Mesenchymal stem cell (in vitro differentiated cells and primary cell): ENCODE measurements at regions not wholly inside any gene's neighbourhood (a gene's known extent, or its start where the extent isn't known, plus 50 kb on each side); places are given as distances from the start of the nearest gene placed in this dataset.

Experiments
- DNase-seq: peaks from one replicate; pipeline ENCODE4 v3.0.0-alpha.2; 2013
- H2AFZ ChIP-seq: one replicate; pipeline ENCODE4 v1.6.1; 2013; ENCODE audit warnings: low read depth, mild to moderate bottlenecking, control low read depth, inconsistent platforms, low read length, moderate library complexity
- H2AK5ac ChIP-seq: 2 replicates; pipeline ENCODE4 v1.6.1; 2013; ENCODE audit warnings: low read length, moderate library complexity, mild to moderate bottlenecking, inconsistent platforms; ENCODE audit not compliant: severe bottlenecking
- H2BK120ac ChIP-seq: one replicate; pipeline ENCODE4 v1.6.1; 2013; ENCODE audit warnings: low read depth, mild to moderate bottlenecking, inconsistent platforms, low read length, moderate library complexity
- H2BK12ac ChIP-seq, 2 experiments: one replicate each; pipeline ENCODE4 v1.6.1; 2013; ENCODE audit warnings: inconsistent platforms in 2 of 2, low read length in 2 of 2, mild to moderate bottlenecking in 2 of 2, moderate library complexity in 2 of 2, control low read depth in 1 of 2
- H2BK15ac ChIP-seq: one replicate; pipeline ENCODE4 v1.6.1; 2013; ENCODE audit warnings: mild to moderate bottlenecking, low read depth, inconsistent platforms; ENCODE audit not compliant: poor library complexity, severe bottlenecking
- H2BK5ac ChIP-seq: 2 replicates; pipeline ENCODE4 v1.6.1; 2013; ENCODE audit warnings: low read depth, mild to moderate bottlenecking, low read length, control low read depth, inconsistent platforms; ENCODE audit not compliant: poor library complexity, severe bottlenecking
- H3K14ac ChIP-seq, 2 experiments: one replicate each; pipeline ENCODE4 v1.6.1; 2013; ENCODE audit warnings: inconsistent platforms in 2 of 2, low read length in 2 of 2, control low read depth in 1 of 2, mild to moderate bottlenecking in 1 of 2, moderate library complexity in 1 of 2
- H3K18ac ChIP-seq, 2 experiments: one replicate each; pipeline ENCODE4 v1.6.1; 2013; ENCODE audit warnings: inconsistent platforms in 2 of 2, low read length in 2 of 2, control low read depth in 1 of 2, low read depth in 1 of 2, mild to moderate bottlenecking in 1 of 2
- H3K23ac ChIP-seq, 2 experiments: one replicate each; pipeline ENCODE4 v1.6.1; 2013; ENCODE audit warnings: inconsistent platforms in 2 of 2, low read length in 2 of 2, mild to moderate bottlenecking in 2 of 2, moderate library complexity in 2 of 2, control low read depth in 1 of 2
- H3K27ac ChIP-seq: 2 replicates; pipeline ENCODE4 v1.5.1; 2013; ENCODE audit warnings: mild to moderate bottlenecking, moderate library complexity, low read length, control low read depth, inconsistent platforms; ENCODE audit not compliant: poor library complexity, severe bottlenecking
- H3K27me3 ChIP-seq, 2 experiments: 2 replicates each; pipeline versions ENCODE4 v1.6.1 to v1.7.0; 2013; ENCODE audit warnings: low read length in 2 of 2, mild to moderate bottlenecking in 2 of 2, moderate library complexity in 2 of 2, control low read depth in 1 of 2, inconsistent platforms in 1 of 2; ENCODE audit not compliant: control insufficient read depth in 1 of 2, insufficient read depth in 1 of 2
- H3K36me3 ChIP-seq, 2 experiments: 2 replicates each; pipeline versions ENCODE4 v1.6.1 to v1.7.0; 2013; ENCODE audit warnings: low read length in 2 of 2, control low read depth in 1 of 2, inconsistent platforms in 1 of 2, low read depth in 1 of 2, mild to moderate bottlenecking in 1 of 2; ENCODE audit not compliant: insufficient read depth in 2 of 2, control insufficient read depth in 1 of 2
- H3K4ac ChIP-seq, 2 experiments: one replicate each; pipeline ENCODE4 v1.6.1; 2013; ENCODE audit warnings: inconsistent platforms in 2 of 2, low read length in 2 of 2, mild to moderate bottlenecking in 2 of 2, moderate library complexity in 2 of 2, control low read depth in 1 of 2, low read depth in 1 of 2
- H3K4me1 ChIP-seq: 2 replicates; pipeline ENCODE4 v1.6.1; 2013; ENCODE audit warnings: low read depth, low read length, control low read depth; ENCODE audit not compliant: control insufficient read depth, insufficient read depth
- H3K4me2 ChIP-seq: 2 replicates; pipeline ENCODE4 v1.6.1; 2013; ENCODE audit warnings: low read length, mild to moderate bottlenecking, inconsistent platforms; ENCODE audit not compliant: poor library complexity, severe bottlenecking
- H3K4me3 ChIP-seq, 2 experiments: 2 replicates each; pipeline versions ENCODE4 v1.5.1 to v1.7.0; 2013; ENCODE audit warnings: low read length in 2 of 2, mild to moderate bottlenecking in 2 of 2, control low read depth in 1 of 2, low read depth in 1 of 2; ENCODE audit not compliant: insufficient read depth in 1 of 2
- H3K79me1 ChIP-seq: replicated peaks from 2 replicates; pipeline ENCODE4 v1.6.1; 2013; ENCODE audit warnings: mild to moderate bottlenecking, control low read depth, low read length, inconsistent platforms; ENCODE audit not compliant: poor library complexity, severe bottlenecking
- H3K9ac ChIP-seq: 2 replicates; pipeline ENCODE4 v1.7.0; 2013; ENCODE audit warnings: mild to moderate bottlenecking, low read length, moderate library complexity
- H3K9me3 ChIP-seq: 2 replicates; pipeline ENCODE4 v1.7.0; 2013; ENCODE audit warnings: mild to moderate bottlenecking, low read length; ENCODE audit not compliant: control insufficient read depth
- H4K8ac ChIP-seq: one replicate; pipeline ENCODE4 v1.6.1; 2013; ENCODE audit warnings: inconsistent platforms, mild to moderate bottlenecking, low read length, moderate library complexity
- H4K91ac ChIP-seq: one replicate; pipeline ENCODE4 v1.6.1; 2013; ENCODE audit warnings: mild to moderate bottlenecking, low read length, inconsistent platforms
- WGBS: methylation state at CpG from one replicate; pipeline ENCODE4 v1.1.7; 2013; ENCODE audit warnings: mixed read lengths; 5-methylcytosine and 5-hydroxymethylcytosine counted together

DNA sequence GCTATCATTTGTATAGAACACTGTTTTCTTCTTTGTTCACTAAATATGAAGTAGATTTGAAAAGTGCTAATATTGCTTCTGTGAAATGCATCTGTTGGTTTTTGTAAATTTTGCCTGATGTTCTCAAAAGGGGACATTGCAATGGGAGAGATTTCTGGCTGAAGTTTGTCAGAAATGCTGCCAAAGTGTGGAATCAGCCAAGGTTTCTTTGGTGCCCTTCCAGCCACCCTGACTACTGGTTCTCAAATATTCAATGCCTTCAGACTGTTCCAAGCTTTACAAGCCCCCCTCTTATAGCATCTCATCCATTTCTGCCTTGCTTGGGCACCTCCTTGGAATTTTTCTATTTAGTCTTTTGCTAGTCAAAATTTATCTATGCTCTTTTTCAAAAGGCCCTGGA is 60.6 kb upstream of the TMLHE start:
- Histone ChIP-seq H3K9me3 (peaks cover 7% of the 10 kb centered on the region), H3K4me3 (no peak overlapping the region), H2AK5ac (no peak overlapping the region), H3K23ac (no peak overlapping the region), H3K79me1 (no peaks in the 10 kb centered on the region), H4K91ac (no peak overlapping the region), H3K27ac (no peak overlapping the region), H2BK15ac (no peak overlapping the region), H3K4ac (no peak overlapping the region), H3K4me1 (no peaks in the 10 kb centered on the region), H2BK5ac (no peak overlapping the region), H3K4me2 (no peak overlapping the region), H2BK12ac (no peak overlapping the region), H4K8ac (no peak overlapping the region), H3K14ac (no peak overlapping the region), H2BK120ac (no peak overlapping the region), H2AFZ (no peak overlapping the region), H3K36me3 (no peaks in the 10 kb centered on the region), H3K9ac (no peak overlapping the region), H3K18ac (no peak overlapping the region), H3K27me3 (no peaks in the 10 kb centered on the region)
- no peak for DNase-seq

DNA sequence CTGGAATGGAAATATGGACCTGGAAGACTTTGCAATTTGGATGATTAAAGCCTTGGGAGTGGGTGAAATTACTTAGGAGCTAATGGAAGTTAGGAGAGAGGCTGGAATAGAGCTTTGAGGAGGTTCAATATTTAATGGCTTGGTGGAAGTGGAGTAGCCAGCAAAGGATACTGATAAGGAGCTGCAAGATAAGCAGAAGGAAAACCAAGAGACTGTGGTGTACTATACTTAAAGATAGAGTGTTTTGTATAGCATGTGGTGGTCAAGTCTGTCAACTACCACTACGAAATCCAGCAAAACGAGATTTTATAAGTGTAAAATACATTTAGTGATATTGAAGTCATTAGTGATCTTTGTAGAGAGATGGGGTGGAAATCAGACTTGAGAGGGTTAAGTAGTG is 54.0 kb upstream of the TMLHE start:
- Histone ChIP-seq H3K4me1 (no peaks in the 10 kb centered on the region), H3K18ac (no peak overlapping the region), H2BK120ac (no peak overlapping the region), H2AK5ac (no peak overlapping the region), H2AFZ (no peak overlapping the region), H3K4ac (no peak overlapping the region), H2BK12ac (no peak overlapping the region), H3K36me3 (no peaks in the 10 kb centered on the region), H2BK5ac (no peak overlapping the region), H3K27ac (no peak overlapping the region), H3K23ac (no peak overlapping the region), H4K91ac (no peak overlapping the region), H3K79me1 (no peaks in the 10 kb centered on the region), H3K4me2 (no peak overlapping the region), H4K8ac (no peak overlapping the region), H2BK15ac (no peak overlapping the region), H3K27me3 (no peaks in the 10 kb centered on the region), H3K4me3 (no peak overlapping the region), H3K9ac (no peak overlapping the region), H3K9me3 (peaks cover 24% of the 10 kb centered on the region), H3K14ac (no peak overlapping the region)
- 97% methylated on average over 2 of the region's 2 CpGs for WGBS
- no peak for DNase-seq
